ENCODE measurements at regions not wholly inside any gene's neighbourhood (a gene's known extent, or its start where the extent isn't known, plus 50 kb on each side); places are given as distances from the start of the nearest gene placed in this dataset.

DNA sequence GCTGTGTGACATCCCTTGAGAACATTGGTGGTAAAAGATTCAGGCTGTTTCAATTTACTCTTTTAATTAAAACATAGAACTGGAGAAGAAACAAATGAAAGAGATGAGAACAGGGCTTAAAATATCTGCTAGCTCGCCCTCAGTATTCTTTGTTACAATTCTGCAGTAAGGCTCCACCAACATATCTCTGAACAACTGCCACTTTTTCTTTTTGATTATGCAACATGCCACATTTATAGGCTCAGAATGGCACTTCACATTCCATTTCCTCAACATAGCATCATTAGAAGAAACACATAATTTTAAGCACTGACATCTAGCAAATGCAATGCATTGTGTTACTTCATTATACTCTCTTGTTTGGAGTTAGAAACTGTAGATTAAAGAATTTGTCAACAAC lies 1315.2 kb downstream of the LRFN5 start:
- ATAC-seq (no peak), DNase-seq (peak in 2 of 4 donors; percentile 7 to 12)
- no peak overlapping the region for H3K27ac ChIP-seq
- H3K4me1 ChIP-seq = no peaks in the 10 kb centered on the region
- H3K27me3 ChIP-seq = no peaks in the 10 kb centered on the region
- H3K36me3 ChIP-seq = no peaks in the 10 kb centered on the region
- intact Hi-C loops (cut with DNase I) = no loop called here
- no peak overlapping the region for H3K4me3 ChIP-seq
- no peak for TF ChIP-seq CTCF (IDR thresholded peaks at IDR 0.05)
- peaks cover 0 to 2% of the 10 kb centered on the region in 2 donors for H3K9me3 ChIP-seq

- ATAC-seq (no peak), DNase-seq (no peak)
- no peaks in the 10 kb centered on the region for H3K36me3 ChIP-seq
- H3K4me3 ChIP-seq = no peak overlapping the region
- no peak overlapping the region for H3K27ac ChIP-seq
- no peak for TF ChIP-seq CTCF (IDR thresholded peaks at IDR 0.05)
- intact Hi-C loops (cut with DNase I) = no loop called here
- peaks cover 0 to 2% of the 10 kb centered on the region in 2 donors for H3K9me3 ChIP-seq
- no peaks in the 10 kb centered on the region for H3K27me3 ChIP-seq
- no peaks in the 10 kb centered on the region for H3K4me1 ChIP-seq
These were observed 1311.9 kb downstream of the LRFN5 start for GRCh38 chr14:42918615-42919014.

DNA sequence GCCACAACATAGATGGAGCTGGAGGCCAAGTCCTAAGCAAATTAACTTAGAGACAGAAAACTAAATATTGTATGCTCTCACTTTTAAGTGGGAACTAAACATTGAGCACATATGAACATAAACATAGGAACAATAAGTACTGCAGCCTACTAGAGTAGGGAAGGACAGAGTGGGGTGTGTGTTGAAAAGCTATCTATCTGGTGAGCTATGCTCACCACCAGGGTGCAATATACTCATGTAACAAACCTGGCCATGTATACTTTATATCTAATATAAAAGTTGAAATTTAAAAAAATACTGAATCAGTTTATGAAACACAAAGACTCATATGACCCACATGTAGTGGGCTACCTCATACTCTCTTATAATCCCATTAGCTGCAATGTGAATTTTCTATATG lies 1305.0 kb downstream of the LRFN5 start:
- no peaks in the 10 kb centered on the region for H3K9me3 ChIP-seq
- no peak overlapping the region for H3K4me3 ChIP-seq
- no peaks in the 10 kb centered on the region for H3K27me3 ChIP-seq
- DNase-seq (no peak), ATAC-seq (no peak)
- H3K4me1 ChIP-seq = no peaks in the 10 kb centered on the region
- intact Hi-C loops (cut with DNase I) = no loop called here
- no peak for TF ChIP-seq CTCF (IDR thresholded peaks at IDR 0.05)
- no peaks in the 10 kb centered on the region for H3K36me3 ChIP-seq
- H3K27ac ChIP-seq = no peak overlapping the region

GRCh38 chr14:42909659-42910058 lies 1303.0 kb downstream of the LRFN5 start:
- Histone ChIP-seq H3K27me3 (no peaks in the 10 kb centered on the region), H3K4me1 (no peaks in the 10 kb centered on the region), H3K9me3 (no peaks in the 10 kb centered on the region), H3K36me3 (no peaks in the 10 kb centered on the region), H3K4me3 (no peak overlapping the region), H3K27ac (no peak overlapping the region)
- intact Hi-C loops (cut with DNase I) = no loop called here
- DNase-seq (no peak), ATAC-seq (no peak)
- TF ChIP-seq CTCF (IDR thresholded peaks at IDR 0.05) = no peak

GRCh38 chr14:42893183-42893582 lies 1286.5 kb downstream of the LRFN5 start:
- DNase-seq = no peak
- Histone ChIP-seq H3K27me3 (no peaks in the 10 kb centered on the region), H3K9me3 (peaks cover 0 to 1% of the 10 kb centered on the region in 2 donors), H3K27ac (no peak overlapping the region), H3K36me3 (no peaks in the 10 kb centered on the region), H3K4me1 (no peaks in the 10 kb centered on the region), H3K4me3 (no peak overlapping the region)
- ATAC-seq = no peak
- intact Hi-C loops (cut with DNase I) = no loop called here
- no peak for TF ChIP-seq CTCF (IDR thresholded peaks at IDR 0.05)
